ENCODE measurements at regions not wholly inside any gene's neighbourhood (a gene's known extent, or its start where the extent isn't known, plus 50 kb on each side); places are given as distances from the start of the nearest gene placed in this dataset.
"Not testable (repeated sequence)": the region's sequence is repeated elsewhere in the genome, so short reads cannot be mapped to it uniquely, and the experiment has no call there.

- not testable (repeated sequence) for DNase-seq
These were observed 52.3 kb upstream of the BBX start for GRCh38 chr3:107470496-107470895.

All from CD4-positive, alpha-beta T cell treated with Interferon alpha-2 for 1 hour (primary cell).